Osteocyte (in vitro differentiated cells): ENCODE measurements at regions not wholly inside any gene's neighbourhood (a gene's known extent, or its start where the extent isn't known, plus 50 kb on each side); places are given as distances from the start of the nearest gene placed in this dataset.

Source experiments
- DNase-seq: peaks from one replicate; pipeline ENCODE4 v3.0.0; 2021; ENCODE audit warnings: mixed read lengths; ENCODE audit not compliant: unreplicated experiment; ENCODE audit errors: extremely low spot score
- H3K27ac Mint-ChIP-seq: one replicate; pipeline ENCODE4 v1.8.0; 2021; ENCODE audit warnings: mild to moderate bottlenecking, mixed read lengths; ENCODE audit not compliant: unreplicated experiment
- H3K27me3 Mint-ChIP-seq: one replicate; pipeline ENCODE4 v1.8.0; 2021; ENCODE audit warnings: mixed read lengths; ENCODE audit not compliant: unreplicated experiment
- H3K36me3 Mint-ChIP-seq: one replicate; pipeline ENCODE4 v1.8.0; 2021; ENCODE audit warnings: mixed read lengths; ENCODE audit not compliant: unreplicated experiment
- H3K4me1 Mint-ChIP-seq: one replicate; pipeline ENCODE4 v1.8.0; 2021; ENCODE audit warnings: mixed read lengths; ENCODE audit not compliant: unreplicated experiment
- H3K4me3 Mint-ChIP-seq: one replicate; pipeline ENCODE4 v1.8.0; 2021; ENCODE audit warnings: mild to moderate bottlenecking, moderate library complexity, mixed read lengths; ENCODE audit not compliant: unreplicated experiment
- H3K9me3 Mint-ChIP-seq: one replicate; pipeline ENCODE4 v1.8.0; 2021; ENCODE audit warnings: mixed read lengths; ENCODE audit not compliant: unreplicated experiment
- CTCF ChIP-seq: fragments of 200-600 bp; sonication (generic); IDR thresholded peaks from 2 replicates; pipeline ENCODE4 v1.5.0; 2021; ENCODE audit warnings: antibody characterized with exemption, mild to moderate bottlenecking, moderate library complexity

GRCh38 chr4:122252584-122252983, 100.5 kb downstream of the BLTP1 start:
- no peak for DNase-seq
- H3K4me3 Mint-ChIP-seq = no peak overlapping the region
- TF ChIP-seq CTCF = no peak
- no peaks in the 10 kb centered on the region for H3K9me3 Mint-ChIP-seq
- no peaks in the 10 kb centered on the region for H3K4me1 Mint-ChIP-seq
- no peaks in the 10 kb centered on the region for H3K27me3 Mint-ChIP-seq
- H3K27ac Mint-ChIP-seq = no peak overlapping the region
- H3K36me3 Mint-ChIP-seq = peaks cover 51% of the 10 kb centered on the region

GRCh38 chr4:122259849-122260248, 107.7 kb downstream of the BLTP1 start:
- H3K4me1 Mint-ChIP-seq = no peaks in the 10 kb centered on the region
- TF ChIP-seq CTCF = no peak
- no peak for DNase-seq
- H3K4me3 Mint-ChIP-seq = no peak overlapping the region
- peaks cover 44% of the 10 kb centered on the region for H3K36me3 Mint-ChIP-seq
- no peaks in the 10 kb centered on the region for H3K27me3 Mint-ChIP-seq
- H3K27ac Mint-ChIP-seq = no peak overlapping the region
- H3K9me3 Mint-ChIP-seq = no peaks in the 10 kb centered on the region

GRCh38 chr4:122276359-122276758, 102.5 kb upstream of the ADAD1 start:
- H3K9me3 Mint-ChIP-seq = peaks cover 3% of the 10 kb centered on the region
- peaks cover 39% of the 10 kb centered on the region for H3K36me3 Mint-ChIP-seq
- H3K4me3 Mint-ChIP-seq = no peak overlapping the region
- H3K27me3 Mint-ChIP-seq = no peaks in the 10 kb centered on the region
- DNase-seq = no peak
- no peaks in the 10 kb centered on the region for H3K4me1 Mint-ChIP-seq
- H3K27ac Mint-ChIP-seq = no peak overlapping the region
- no peak for TF ChIP-seq CTCF

- TF ChIP-seq CTCF = no peak
- H3K4me3 Mint-ChIP-seq = no peak overlapping the region
- no peaks in the 10 kb centered on the region for H3K4me1 Mint-ChIP-seq
- peaks cover 36% of the 10 kb centered on the region for H3K36me3 Mint-ChIP-seq
- DNase-seq = no peak
- no peak overlapping the region for H3K27ac Mint-ChIP-seq
- no peaks in the 10 kb centered on the region for H3K27me3 Mint-ChIP-seq
- H3K9me3 Mint-ChIP-seq = no peaks in the 10 kb centered on the region
Observed at GRCh38 chr4:122278976-122279375, 99.8 kb upstream of the ADAD1 start.

GRCh38 chr4:122279670-122280069, 99.1 kb upstream of the ADAD1 start:
- Mint-ChIP-seq H3K27ac (no peak overlapping the region), H3K9me3 (no peaks in the 10 kb centered on the region), H3K4me3 (no peak overlapping the region), H3K27me3 (no peaks in the 10 kb centered on the region), H3K36me3 (peaks cover 35% of the 10 kb centered on the region), H3K4me1 (no peaks in the 10 kb centered on the region)
- no peak for TF ChIP-seq CTCF
- DNase-seq = no peak
